ENCODE measurements at regions not wholly inside any gene's neighbourhood (a gene's known extent, or its start where the extent isn't known, plus 50 kb on each side); places are given as distances from the start of the nearest gene placed in this dataset.
"Not testable (repeated sequence)": the region's sequence is repeated elsewhere in the genome, so short reads cannot be mapped to it uniquely, and the experiment has no call there.

DNA sequence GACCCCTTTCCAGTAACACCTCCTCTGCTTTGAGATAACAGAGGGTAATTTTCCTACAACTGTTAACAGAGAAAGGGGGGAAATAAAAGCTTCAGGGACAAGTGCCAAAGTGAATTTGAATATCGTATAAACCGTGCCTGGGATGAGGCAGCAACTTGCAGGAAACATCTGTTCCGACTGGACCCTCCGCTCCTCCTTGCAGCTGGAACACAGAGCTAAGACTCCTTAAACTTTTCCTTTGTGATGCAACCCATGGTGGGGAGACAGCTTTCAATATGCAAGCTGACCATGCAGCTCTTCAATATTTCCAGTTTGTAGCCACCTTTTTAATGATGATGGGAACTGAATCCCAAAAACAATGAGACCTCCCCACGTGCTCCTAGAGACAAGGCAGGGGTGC, 432.6 kb downstream of the ZNF536 start:
- H3K4me1 ChIP-seq (ENCODE audit: control insufficient read depth, insufficient read depth, low read length) = peaks cover 3% of the 10 kb centered on the region
- WGBS, 2 experiments = 71% methylated on average over 5 of the region's 5 CpGs
- H3K9me3 ChIP-seq (ENCODE audit: control insufficient read depth, low read length) = no peaks in the 10 kb centered on the region
- no peaks in the 10 kb centered on the region for H3K36me3 ChIP-seq (ENCODE audit: control insufficient read depth, insufficient read depth, low read length)
- no peak overlapping the region for H3K4me3 ChIP-seq (ENCODE audit: insufficient read depth, low read depth, low read length)
- no peak overlapping the region for H3K27ac ChIP-seq (ENCODE audit: insufficient read depth, low read depth, low read length, poor library complexity, severe bottlenecking)
- H3K27me3 ChIP-seq (ENCODE audit: control insufficient read depth, insufficient read depth, low read length, poor library complexity, severe bottlenecking) = peaks cover 3% of the 10 kb centered on the region

DNA sequence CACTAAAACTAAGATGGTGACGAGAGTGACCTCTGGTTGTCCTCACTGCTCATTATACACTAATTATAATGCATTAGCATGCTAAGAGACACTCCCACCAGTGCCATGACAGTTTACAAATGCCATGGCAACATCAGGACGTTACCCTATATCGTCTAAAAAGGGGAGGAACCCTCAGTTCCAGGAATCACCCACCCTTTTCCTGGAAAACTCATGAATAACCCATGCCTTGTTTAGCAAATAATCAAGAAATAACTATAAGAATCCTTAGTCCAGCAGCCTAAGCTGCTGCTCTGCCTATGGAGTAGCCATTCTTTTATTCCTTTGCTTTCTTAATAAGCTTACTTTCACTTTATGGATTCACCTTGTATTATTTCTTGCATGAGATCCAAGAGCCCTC, 432.1 kb downstream of the ZNF536 start:
- 94 to 95% methylated on average over 3 of the region's 3 CpGs for WGBS, 2 experiments
- not testable (repeated sequence) for H3K27me3 ChIP-seq (ENCODE audit: control insufficient read depth, insufficient read depth, low read length, poor library complexity, severe bottlenecking); H3K36me3 ChIP-seq (ENCODE audit: control insufficient read depth, insufficient read depth, low read length); H3K9me3 ChIP-seq (ENCODE audit: control insufficient read depth, low read length); H3K27ac ChIP-seq (ENCODE audit: insufficient read depth, low read depth, low read length, poor library complexity, severe bottlenecking); H3K4me1 ChIP-seq (ENCODE audit: control insufficient read depth, insufficient read depth, low read length); H3K4me3 ChIP-seq (ENCODE audit: insufficient read depth, low read depth, low read length)

GRCh38 chr19:30802424-30803013, 430.3 kb downstream of the ZNF536 start:
- Histone ChIP-seq H3K4me3 (ENCODE audit: insufficient read depth, low read depth, low read length) (no peak overlapping the region), H3K27me3 (ENCODE audit: control insufficient read depth, insufficient read depth, low read length, poor library complexity, severe bottlenecking) (peaks cover 11% of the 10 kb centered on the region), H3K4me1 (ENCODE audit: control insufficient read depth, insufficient read depth, low read length) (peaks cover 5% of the 10 kb centered on the region), H3K36me3 (ENCODE audit: control insufficient read depth, insufficient read depth, low read length) (no peaks in the 10 kb centered on the region), H3K27ac (ENCODE audit: insufficient read depth, low read depth, low read length, poor library complexity, severe bottlenecking) (no peak overlapping the region), H3K9me3 (ENCODE audit: control insufficient read depth, low read length) (no peaks in the 10 kb centered on the region)
- WGBS, 2 experiments = 93 to 94% methylated on average over 6 of the region's 6 CpGs

GRCh38 chr19:30799865-30800755, 427.9 kb downstream of the ZNF536 start:
- Histone ChIP-seq H3K4me1 (ENCODE audit: control insufficient read depth, insufficient read depth, low read length) (peaks cover 5% of the 10 kb centered on the region), H3K9me3 (ENCODE audit: control insufficient read depth, low read length) (no peaks in the 10 kb centered on the region), H3K27ac (ENCODE audit: insufficient read depth, low read depth, low read length, poor library complexity, severe bottlenecking) (no peak overlapping the region), H3K27me3 (ENCODE audit: control insufficient read depth, insufficient read depth, low read length, poor library complexity, severe bottlenecking) (peaks cover 11% of the 10 kb centered on the region), H3K36me3 (ENCODE audit: control insufficient read depth, insufficient read depth, low read length) (no peaks in the 10 kb centered on the region), H3K4me3 (ENCODE audit: insufficient read depth, low read depth, low read length) (no peak overlapping the region)
- 35 to 40% methylated on average over 22 of the region's 22 CpGs for WGBS, 2 experiments

- Histone ChIP-seq H3K27me3 (ENCODE audit: control insufficient read depth, insufficient read depth, low read length, poor library complexity, severe bottlenecking) (peaks cover 11% of the 10 kb centered on the region), H3K4me1 (ENCODE audit: control insufficient read depth, insufficient read depth, low read length) (peaks cover 5% of the 10 kb centered on the region), H3K27ac (ENCODE audit: insufficient read depth, low read depth, low read length, poor library complexity, severe bottlenecking) (no peak overlapping the region), H3K4me3 (ENCODE audit: insufficient read depth, low read depth, low read length) (no peak overlapping the region), H3K36me3 (ENCODE audit: control insufficient read depth, insufficient read depth, low read length) (no peaks in the 10 kb centered on the region), H3K9me3 (ENCODE audit: control insufficient read depth, low read length) (no peaks in the 10 kb centered on the region)
- 94% methylated on average over 5 of the region's 5 CpGs for WGBS, 2 experiments
Measured at GRCh38 chr19:30795727-30796126, 423.5 kb downstream of the ZNF536 start.

DNA sequence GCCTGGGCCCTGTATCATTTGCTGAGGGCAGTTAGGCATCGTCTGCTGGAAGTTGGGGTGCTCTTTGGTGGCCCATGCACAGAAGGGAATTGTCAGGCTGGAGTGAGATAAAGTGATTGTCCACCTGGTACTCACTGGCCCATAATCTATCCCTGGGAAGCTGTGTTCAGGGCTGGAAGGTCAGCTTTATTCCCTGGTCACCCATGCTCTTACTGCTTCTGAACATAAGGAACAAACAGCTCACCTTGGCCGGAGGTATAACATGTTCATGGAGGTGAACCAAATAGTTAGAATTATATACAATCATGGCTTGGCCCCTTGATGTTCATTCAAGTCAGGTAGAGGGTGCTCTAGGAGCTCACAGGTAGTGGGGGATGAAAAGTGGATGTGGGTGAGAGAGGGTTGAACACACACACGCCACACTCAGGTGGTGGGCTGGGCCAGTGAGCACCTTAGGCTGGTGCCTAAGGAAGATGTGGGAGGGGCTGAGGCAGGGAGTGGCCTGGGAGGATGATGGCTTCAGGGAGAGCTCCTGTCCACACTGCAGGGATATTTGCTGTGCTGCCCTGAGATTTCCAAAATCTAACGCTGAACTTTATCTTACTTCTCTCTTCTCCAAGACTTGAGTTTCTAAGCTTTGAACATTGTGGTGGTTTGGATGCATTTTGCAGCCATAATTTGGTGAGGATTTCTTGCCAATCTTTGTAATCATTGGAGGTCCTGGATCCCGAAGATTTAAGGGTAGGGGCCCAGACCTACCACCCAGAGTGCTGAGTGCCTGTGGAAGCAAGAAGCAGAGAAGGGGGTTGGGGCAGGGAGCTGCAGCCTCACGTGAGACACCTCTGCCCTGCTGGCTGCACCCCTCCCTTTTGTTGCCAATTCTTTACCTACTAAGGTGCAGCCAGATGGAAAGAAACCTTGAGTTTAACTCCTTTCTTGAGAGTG, 420.6 kb downstream of the ZNF536 start:
- no peak overlapping the region for H3K27ac ChIP-seq (ENCODE audit: insufficient read depth, low read depth, low read length, poor library complexity, severe bottlenecking)
- H3K27me3 ChIP-seq (ENCODE audit: control insufficient read depth, insufficient read depth, low read length, poor library complexity, severe bottlenecking) = no peaks in the 10 kb centered on the region
- 89 to 94% methylated on average over 6 of the region's 6 CpGs for WGBS, 2 experiments
- H3K4me1 ChIP-seq (ENCODE audit: control insufficient read depth, insufficient read depth, low read length) = no peaks in the 10 kb centered on the region
- H3K36me3 ChIP-seq (ENCODE audit: control insufficient read depth, insufficient read depth, low read length) = no peaks in the 10 kb centered on the region
- no peak overlapping the region for H3K4me3 ChIP-seq (ENCODE audit: insufficient read depth, low read depth, low read length)
- no peaks in the 10 kb centered on the region for H3K9me3 ChIP-seq (ENCODE audit: control insufficient read depth, low read length)

DNA sequence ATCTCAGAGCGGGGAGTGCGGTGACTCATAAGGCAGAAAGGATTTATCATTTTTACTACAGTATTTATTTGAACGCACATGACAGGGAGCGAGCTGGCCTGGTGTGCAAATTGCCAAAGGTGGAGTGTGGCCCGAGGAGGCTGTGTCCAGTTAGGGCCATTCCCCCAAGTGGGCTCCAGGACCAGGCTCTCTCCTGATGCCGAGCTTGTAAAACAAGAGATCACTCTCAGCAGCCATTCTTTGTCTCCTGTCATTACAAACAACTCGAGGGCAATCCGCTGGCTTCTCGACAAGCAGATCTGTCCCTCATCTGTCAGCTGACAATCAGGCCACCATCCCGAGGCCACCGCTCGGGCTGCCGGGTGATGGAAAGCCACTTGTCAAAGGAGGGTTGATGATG, 418.9 kb downstream of the ZNF536 start:
- Histone ChIP-seq H3K4me1 (ENCODE audit: control insufficient read depth, insufficient read depth, low read length) (no peaks in the 10 kb centered on the region), H3K4me3 (ENCODE audit: insufficient read depth, low read depth, low read length) (no peak overlapping the region), H3K27ac (ENCODE audit: insufficient read depth, low read depth, low read length, poor library complexity, severe bottlenecking) (no peak overlapping the region), H3K9me3 (ENCODE audit: control insufficient read depth, low read length) (no peaks in the 10 kb centered on the region), H3K27me3 (ENCODE audit: control insufficient read depth, insufficient read depth, low read length, poor library complexity, severe bottlenecking) (no peaks in the 10 kb centered on the region), H3K36me3 (ENCODE audit: control insufficient read depth, insufficient read depth, low read length) (no peaks in the 10 kb centered on the region)
- WGBS, 2 experiments = 76 to 78% methylated on average over 13 of the region's 13 CpGs

DNA sequence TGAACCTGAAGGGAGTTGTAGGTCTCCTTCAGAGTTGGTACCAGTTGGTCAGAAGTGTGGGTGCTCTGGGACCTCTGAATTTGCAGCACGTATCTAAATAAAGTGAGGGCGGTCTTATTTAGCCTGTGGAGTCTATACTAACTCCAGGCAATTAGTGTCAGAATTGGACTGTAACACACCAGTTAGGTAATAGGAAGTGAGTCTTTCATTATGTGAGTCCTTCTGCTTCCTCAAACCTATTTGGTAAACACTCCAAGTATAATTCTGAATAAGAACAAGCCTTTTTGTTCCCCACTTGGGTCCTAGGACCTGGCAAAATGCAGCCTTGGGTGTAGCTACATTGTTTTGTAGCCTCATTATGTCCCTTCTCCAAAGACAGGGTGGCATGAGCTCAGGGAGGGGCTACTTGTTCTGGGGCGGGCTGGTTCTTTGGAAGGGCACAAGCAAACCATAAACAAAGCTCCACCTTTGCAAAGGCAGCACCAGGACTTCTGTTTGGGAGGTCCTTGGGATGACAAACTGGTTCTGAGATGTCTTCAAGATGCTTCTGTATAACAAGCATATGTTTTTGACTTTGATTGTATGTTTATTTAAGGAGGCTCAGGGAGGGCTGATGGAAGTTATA, 418.0 kb downstream of the ZNF536 start:
- H3K27ac ChIP-seq (ENCODE audit: insufficient read depth, low read depth, low read length, poor library complexity, severe bottlenecking) = no peak overlapping the region
- no peaks in the 10 kb centered on the region for H3K27me3 ChIP-seq (ENCODE audit: control insufficient read depth, insufficient read depth, low read length, poor library complexity, severe bottlenecking)
- H3K4me1 ChIP-seq (ENCODE audit: control insufficient read depth, insufficient read depth, low read length) = no peaks in the 10 kb centered on the region
- H3K4me3 ChIP-seq (ENCODE audit: insufficient read depth, low read depth, low read length) = no peak overlapping the region
- no peaks in the 10 kb centered on the region for H3K36me3 ChIP-seq (ENCODE audit: control insufficient read depth, insufficient read depth, low read length)
- no peaks in the 10 kb centered on the region for H3K9me3 ChIP-seq (ENCODE audit: control insufficient read depth, low read length)
- 90 to 95% methylated on average over 3 of the region's 3 CpGs for WGBS, 2 experiments

DNA sequence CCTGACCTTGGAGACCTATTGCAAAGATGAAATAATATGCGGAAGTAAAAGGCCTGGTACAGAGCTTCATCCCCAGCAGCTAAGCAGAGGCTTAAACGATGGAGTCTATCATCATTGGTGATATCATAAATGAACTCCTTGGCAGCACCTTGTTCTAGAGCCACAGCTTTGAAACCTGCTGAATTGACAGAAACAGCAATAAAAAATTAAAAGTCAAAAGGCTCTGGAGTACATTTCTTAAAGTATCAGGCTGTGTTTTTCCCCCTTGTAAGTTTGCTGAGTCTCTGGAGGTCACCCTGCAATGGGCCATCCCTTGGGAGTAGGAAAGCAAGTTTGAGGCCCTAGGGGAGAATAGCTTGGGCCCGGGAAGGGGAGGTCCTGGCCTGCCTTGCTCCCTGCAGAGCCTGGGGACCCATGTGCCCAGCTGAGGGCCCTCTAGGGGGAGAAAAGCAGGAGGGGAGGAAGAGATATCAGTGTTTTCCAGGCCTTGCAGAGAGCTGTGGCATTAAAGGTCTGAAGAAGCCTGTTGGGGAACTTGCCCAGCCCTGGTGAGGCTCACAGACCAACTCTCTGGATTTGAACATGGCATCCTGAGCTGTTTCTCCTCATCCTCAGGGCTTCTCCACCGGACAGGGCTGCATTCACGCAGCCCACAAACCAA, 416.1 kb downstream of the ZNF536 start:
- no peak overlapping the region for H3K4me3 ChIP-seq (ENCODE audit: insufficient read depth, low read depth, low read length)
- 90 to 92% methylated on average over 5 of the region's 5 CpGs for WGBS, 2 experiments

More for the DNA sequence above, 416.1 kb downstream of the ZNF536 start:
- Histone ChIP-seq H3K36me3 (ENCODE audit: control insufficient read depth, insufficient read depth, low read length) (no peaks in the 10 kb centered on the region), H3K27me3 (ENCODE audit: control insufficient read depth, insufficient read depth, low read length, poor library complexity, severe bottlenecking) (no peaks in the 10 kb centered on the region), H3K9me3 (ENCODE audit: control insufficient read depth, low read length) (no peaks in the 10 kb centered on the region), H3K27ac (ENCODE audit: insufficient read depth, low read depth, low read length, poor library complexity, severe bottlenecking) (no peak overlapping the region), H3K4me1 (ENCODE audit: control insufficient read depth, insufficient read depth, low read length) (no peaks in the 10 kb centered on the region)
